ENCODE measurements at regions not wholly inside any gene's neighbourhood (a gene's known extent, or its start where the extent isn't known, plus 50 kb on each side); places are given as distances from the start of the nearest gene placed in this dataset.
A peak's percentile ranks its signal among the peaks of the same experiment; 100 is the strongest.

DNA sequence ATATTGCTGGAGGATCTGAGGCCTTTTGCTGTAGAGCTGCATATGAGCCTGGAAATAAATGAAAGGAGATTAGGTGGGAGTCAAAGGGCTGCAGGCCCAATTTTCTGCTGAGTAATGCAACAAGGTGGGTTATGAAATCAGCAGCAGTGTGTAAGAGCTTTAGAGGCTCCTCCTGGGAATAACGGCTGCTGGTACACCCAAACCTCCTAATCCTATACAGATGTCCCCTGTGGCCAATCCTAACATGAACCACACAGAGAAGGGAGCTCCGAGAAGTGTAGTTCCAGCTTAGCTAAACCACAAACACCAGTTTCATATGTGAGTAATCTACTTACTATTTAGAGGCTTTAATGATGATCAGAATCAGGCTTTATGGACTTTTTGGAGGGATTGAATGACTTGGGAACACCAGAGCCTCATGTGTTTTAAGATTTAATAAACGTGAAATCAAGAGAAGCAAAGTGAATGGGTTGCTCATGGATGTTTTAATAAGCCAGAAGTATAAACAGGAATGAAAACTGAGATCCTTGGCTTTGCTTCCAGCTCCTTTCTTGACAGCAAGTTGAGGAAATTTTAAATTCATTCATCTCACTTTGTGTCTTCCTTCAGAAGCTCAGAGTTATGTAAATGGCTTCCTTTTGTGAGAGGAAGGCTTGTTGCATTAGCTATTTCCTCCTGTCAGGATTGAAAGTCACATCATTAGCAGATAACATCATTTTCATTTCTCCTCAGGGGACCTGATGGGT, 437.5 kb downstream of the TMEM232 start:
- DNase-seq (ENCODE audit: low spot score), result peak; percentile 36
- H4K20me1 ChIP-seq (ENCODE audit: insufficient read depth, poor library complexity, severe bottlenecking), result no peaks in the 10 kb centered on the region
- 60% methylated on average over 3 of the region's 3 CpGs for WGBS (ENCODE audit: low lambda C conversion rate, missing lambda C conversion rate)
- H3K4me2 ChIP-seq, result no peak overlapping the region
- H3K9me3 ChIP-seq (ENCODE audit: low read depth), result no peaks in the 10 kb centered on the region
- no peak overlapping the region for H2AFZ ChIP-seq
- H3K27me3 ChIP-seq, result no peaks in the 10 kb centered on the region
- no peak overlapping the region for H3K27ac ChIP-seq
- H3K36me3 ChIP-seq (replicated peaks; ENCODE audit: insufficient read depth, low read depth), result no peaks in the 10 kb centered on the region
- H3K4me3 ChIP-seq, result no peak overlapping the region
- no peaks in the 10 kb centered on the region for H3K79me2 ChIP-seq
- TF ChIP-seq, protein P1, sequence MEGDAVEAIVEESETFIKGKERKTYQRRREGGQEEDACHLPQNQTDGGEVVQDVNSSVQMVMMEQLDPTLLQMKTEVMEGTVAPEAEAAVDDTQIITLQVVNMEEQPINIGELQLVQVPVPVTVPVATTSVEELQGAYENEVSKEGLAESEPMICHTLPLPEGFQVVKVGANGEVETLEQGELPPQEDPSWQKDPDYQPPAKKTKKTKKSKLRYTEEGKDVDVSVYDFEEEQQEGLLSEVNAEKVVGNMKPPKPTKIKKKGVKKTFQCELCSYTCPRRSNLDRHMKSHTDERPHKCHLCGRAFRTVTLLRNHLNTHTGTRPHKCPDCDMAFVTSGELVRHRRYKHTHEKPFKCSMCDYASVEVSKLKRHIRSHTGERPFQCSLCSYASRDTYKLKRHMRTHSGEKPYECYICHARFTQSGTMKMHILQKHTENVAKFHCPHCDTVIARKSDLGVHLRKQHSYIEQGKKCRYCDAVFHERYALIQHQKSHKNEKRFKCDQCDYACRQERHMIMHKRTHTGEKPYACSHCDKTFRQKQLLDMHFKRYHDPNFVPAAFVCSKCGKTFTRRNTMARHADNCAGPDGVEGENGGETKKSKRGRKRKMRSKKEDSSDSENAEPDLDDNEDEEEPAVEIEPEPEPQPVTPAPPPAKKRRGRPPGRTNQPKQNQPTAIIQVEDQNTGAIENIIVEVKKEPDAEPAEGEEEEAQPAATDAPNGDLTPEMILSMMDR (IDR thresholded peaks at IDR 0.05; ENCODE audit: poor library complexity), result no peak
- TF ChIP-seq EZH2 (IDR thresholded peaks at IDR 0.05; ENCODE audit: borderline replicate concordance), result no peak
- H3K4me1 ChIP-seq (ENCODE audit: insufficient read depth), result no peaks in the 10 kb centered on the region
- no peaks in the 10 kb centered on the region for H3K9me2 ChIP-seq (replicated peaks; ENCODE audit: insufficient read depth)

DNA sequence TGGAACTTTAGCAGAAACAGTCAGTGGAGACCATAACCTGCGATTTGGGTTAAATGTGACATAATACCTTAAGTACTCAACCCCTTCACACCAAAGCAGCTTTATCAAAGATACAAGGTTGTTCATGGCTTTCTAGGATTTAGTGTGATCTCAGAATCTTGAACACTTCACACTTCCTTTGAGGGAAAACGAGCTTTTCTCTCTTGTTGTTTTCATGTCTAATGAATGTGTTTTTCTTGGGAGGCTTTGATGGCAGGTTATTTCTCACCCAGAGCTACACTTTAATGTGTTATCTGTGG, 437.0 kb downstream of the TMEM232 start:
- H3K36me3 ChIP-seq (replicated peaks; ENCODE audit: insufficient read depth, low read depth), result no peaks in the 10 kb centered on the region
- H4K20me1 ChIP-seq (ENCODE audit: insufficient read depth, poor library complexity, severe bottlenecking), result no peaks in the 10 kb centered on the region
- H3K9me3 ChIP-seq (ENCODE audit: low read depth), result no peaks in the 10 kb centered on the region
- no peak overlapping the region for H3K4me3 ChIP-seq
- 30% methylated on average over 2 of the region's 2 CpGs for WGBS (ENCODE audit: low lambda C conversion rate, missing lambda C conversion rate)
- H3K4me1 ChIP-seq (ENCODE audit: insufficient read depth), result no peaks in the 10 kb centered on the region
- H3K9me2 ChIP-seq (replicated peaks; ENCODE audit: insufficient read depth), result no peaks in the 10 kb centered on the region
- no peak overlapping the region for H3K27ac ChIP-seq
- TF ChIP-seq, protein P1 (IDR thresholded peaks at IDR 0.05; ENCODE audit: poor library complexity), result no peak
- TF ChIP-seq EZH2 (IDR thresholded peaks at IDR 0.05; ENCODE audit: borderline replicate concordance) (no peak), EZH2phosphoT487 (IDR thresholded peaks at IDR 0.05; ENCODE audit: low read depth, severe bottlenecking, unreplicated experiment) (no peak)
- H3K27me3 ChIP-seq, result no peaks in the 10 kb centered on the region
- no peak overlapping the region for H3K4me2 ChIP-seq
- H2AFZ ChIP-seq, result no peak overlapping the region
- DNase-seq (ENCODE audit: low spot score), result no peak
- no peaks in the 10 kb centered on the region for H3K79me2 ChIP-seq

DNA sequence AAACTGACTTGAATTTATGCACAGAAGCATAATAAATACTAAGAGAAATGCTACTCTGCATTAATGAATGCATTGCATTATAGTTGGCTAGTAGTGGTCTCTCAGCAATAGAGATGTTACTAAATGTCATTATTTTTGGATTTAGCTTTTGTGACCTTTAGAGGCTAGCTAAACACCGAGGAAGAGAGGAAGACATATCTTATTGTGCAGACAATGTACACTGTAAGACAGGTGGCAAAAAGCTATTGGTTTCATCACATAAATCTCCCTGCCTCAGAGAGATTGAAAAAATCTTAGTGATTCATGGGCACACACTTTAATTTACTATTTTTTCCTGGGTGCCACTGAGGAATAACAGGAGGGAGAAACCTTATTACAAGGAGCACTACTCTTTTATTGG, 435.9 kb downstream of the TMEM232 start:
- H3K4me3 ChIP-seq, result no peak overlapping the region
- H4K20me1 ChIP-seq (ENCODE audit: insufficient read depth, poor library complexity, severe bottlenecking), result no peaks in the 10 kb centered on the region
- no peaks in the 10 kb centered on the region for H3K79me2 ChIP-seq
- H3K4me2 ChIP-seq, result no peak overlapping the region
- DNase-seq (ENCODE audit: low spot score), result no peak
- H3K27ac ChIP-seq, result no peak overlapping the region
- no peaks in the 10 kb centered on the region for H3K4me1 ChIP-seq (ENCODE audit: insufficient read depth)
- TF ChIP-seq EZH2phosphoT487 (IDR thresholded peaks at IDR 0.05; ENCODE audit: low read depth, severe bottlenecking, unreplicated experiment), result no peak
- TF ChIP-seq, protein P1 (IDR thresholded peaks at IDR 0.05; ENCODE audit: poor library complexity), result no peak
- no peak for TF ChIP-seq EZH2 (IDR thresholded peaks at IDR 0.05; ENCODE audit: borderline replicate concordance)
- H2AFZ ChIP-seq, result no peak overlapping the region
- H3K9me2 ChIP-seq (replicated peaks; ENCODE audit: insufficient read depth), result no peaks in the 10 kb centered on the region
- H3K9me3 ChIP-seq (ENCODE audit: low read depth), result no peaks in the 10 kb centered on the region
- H3K36me3 ChIP-seq (replicated peaks; ENCODE audit: insufficient read depth, low read depth), result no peaks in the 10 kb centered on the region
- no peaks in the 10 kb centered on the region for H3K27me3 ChIP-seq
- 82% methylated on average over 1 of the region's 1 CpG for WGBS (ENCODE audit: low lambda C conversion rate, missing lambda C conversion rate)

Measured in hepatocyte (in vitro differentiated cells).